ENCODE measurements at regions not wholly inside any gene's neighbourhood (a gene's known extent, or its start where the extent isn't known, plus 50 kb on each side); places are given as distances from the start of the nearest gene placed in this dataset.

GRCh38 chr3:194939532-194939909, 253.8 kb downstream of the FAM43A start:
- Histone ChIP-seq H3K27me3 (no peaks in the 10 kb centered on the region), H3K4me1 (no peaks in the 10 kb centered on the region), H3K4me3 (no peak overlapping the region), H3K27ac (no peak overlapping the region), H3K36me3 (no peaks in the 10 kb centered on the region), H3K9me3 (no peaks in the 10 kb centered on the region)
- intact Hi-C loops (cut with DNase I; ENCODE audit: low total_unique reads) = no loop called here
- no peak for TF ChIP-seq CTCF (IDR thresholded peaks at IDR 0.05)
- no peak for TF ChIP-seq POLR2AphosphoS5 (IDR thresholded peaks at IDR 0.05)
- TF ChIP-seq POLR2A (IDR thresholded peaks at IDR 0.05) = no peak
- DNase-seq (ENCODE audit: low spot score in 2 of 2) = no peak

GRCh38 chr3:194939949-194940770, 254.5 kb downstream of the FAM43A start:
- H3K27ac ChIP-seq = no peak overlapping the region
- no peak overlapping the region for H3K4me3 ChIP-seq
- no peaks in the 10 kb centered on the region for H3K27me3 ChIP-seq
- no peaks in the 10 kb centered on the region for H3K9me3 ChIP-seq
- TF ChIP-seq POLR2A (IDR thresholded peaks at IDR 0.05) (no peak), POLR2AphosphoS5 (IDR thresholded peaks at IDR 0.05) (no peak), CTCF (IDR thresholded peaks at IDR 0.05) (no peak)
- intact Hi-C loops (cut with DNase I; ENCODE audit: low total_unique reads) = no loop called here
- no peaks in the 10 kb centered on the region for H3K4me1 ChIP-seq
- DNase-seq (ENCODE audit: low spot score in 2 of 2) = no peak
- H3K36me3 ChIP-seq = no peaks in the 10 kb centered on the region

GRCh38 chr3:194941360-194941955, 255.8 kb downstream of the FAM43A start:
- H3K36me3 ChIP-seq = no peaks in the 10 kb centered on the region

GRCh38 chr3:194941956-194942511, 256.4 kb downstream of the FAM43A start:
- Histone ChIP-seq H3K27ac (no peak overlapping the region), H3K27me3 (no peaks in the 10 kb centered on the region), H3K4me3 (no peak overlapping the region), H3K4me1 (no peaks in the 10 kb centered on the region), H3K9me3 (no peaks in the 10 kb centered on the region), H3K36me3 (no peaks in the 10 kb centered on the region)
- no peak for TF ChIP-seq POLR2A (IDR thresholded peaks at IDR 0.05)
- TF ChIP-seq CTCF (IDR thresholded peaks at IDR 0.05) = no peak
- no peak for DNase-seq (ENCODE audit: low spot score in 2 of 2)
- intact Hi-C loops (cut with DNase I; ENCODE audit: low total_unique reads) = no loop called here

More at GRCh38 chr3:194941360-194941955, 255.8 kb downstream of the FAM43A start:
- DNase-seq (ENCODE audit: low spot score in 2 of 2) = no peak
- Histone ChIP-seq H3K4me3 (no peak overlapping the region), H3K4me1 (no peaks in the 10 kb centered on the region), H3K27me3 (no peaks in the 10 kb centered on the region), H3K9me3 (no peaks in the 10 kb centered on the region), H3K27ac (no peak overlapping the region)
- intact Hi-C loops (cut with DNase I; ENCODE audit: low total_unique reads) = no loop called here
- TF ChIP-seq POLR2AphosphoS5 (IDR thresholded peaks at IDR 0.05) (no peak), POLR2A (IDR thresholded peaks at IDR 0.05) (no peak), CTCF (IDR thresholded peaks at IDR 0.05) (no peak)

GRCh38 chr3:194944526-194944925, 258.8 kb downstream of the FAM43A start:
- TF ChIP-seq POLR2AphosphoS5 (IDR thresholded peaks at IDR 0.05) (no peak), CTCF (IDR thresholded peaks at IDR 0.05) (no peak), POLR2A (IDR thresholded peaks at IDR 0.05) (no peak)

More at GRCh38 chr3:194944526-194944925, 258.8 kb downstream of the FAM43A start:
- H3K4me1 ChIP-seq = no peaks in the 10 kb centered on the region
- H3K4me3 ChIP-seq = no peak overlapping the region
- H3K9me3 ChIP-seq = no peaks in the 10 kb centered on the region
- intact Hi-C loops (cut with DNase I; ENCODE audit: low total_unique reads) = no loop called here
- H3K27ac ChIP-seq = no peak overlapping the region
- no peak for DNase-seq (ENCODE audit: low spot score in 2 of 2)
- no peaks in the 10 kb centered on the region for H3K27me3 ChIP-seq
- H3K36me3 ChIP-seq = no peaks in the 10 kb centered on the region
